Right cardiac atrium (tissue), 5 donors: ENCODE measurements at regions not wholly inside any gene's neighbourhood (a gene's known extent, or its start where the extent isn't known, plus 50 kb on each side); places are given as distances from the start of the nearest gene placed in this dataset.
A peak's percentile ranks its signal among the peaks of the same experiment; 100 is the strongest.

Experiments used
- ATAC-seq, 2 donors: fragments of 200-7000 bp; cut with Tn5 transposase; one replicate each; pipeline versions ENCODE4 v1.8.0 to v1.9.1; 2020; ENCODE audit warnings: moderate library complexity in 2 of 2, mild to moderate bottlenecking in 1 of 2
- DNase-seq, 3 donors: peaks; one replicate each; pipeline ENCODE4 v3.0.0-alpha.2; 2020
- H3K27ac ChIP-seq: one replicate; pipeline ENCODE4 v1.5.1; 2013; ENCODE audit warnings: mild to moderate bottlenecking, low read length, control low read depth, moderate library complexity
- H3K27me3 ChIP-seq: one replicate; pipeline ENCODE4 v1.6.1; 2013; ENCODE audit not compliant: control insufficient read depth, insufficient read depth
- H3K4me1 ChIP-seq: one replicate; pipeline ENCODE4 v1.6.1; 2013; ENCODE audit warnings: low read length; ENCODE audit not compliant: control insufficient read depth, insufficient read depth
- H3K4me3 ChIP-seq: one replicate; pipeline ENCODE4 v1.5.1; 2013; ENCODE audit warnings: low read length, control low read depth
- H3K9me3 ChIP-seq: one replicate; pipeline ENCODE4 v1.6.1; 2013; ENCODE audit warnings: low read length; ENCODE audit not compliant: control insufficient read depth
- WGBS: extraction: QIAGEN DNeasy Blood & Tissue Kit; methylation state at CpG from one replicate; pipeline ENCODE4 v1.1.7; 2013; 5-methylcytosine and 5-hydroxymethylcytosine counted together
- intact Hi-C, 4 donors: fragments of 100-400 bp; cut with DNase I; formaldehyde crosslinking; loops; one replicate each; pipeline versions ENCODE4 v1.11.0 to v1.14.0; 2022 to 2023
- donor health status: healthy with polysubstance abuse.
- donor health status: DM: no; HTN: yes; CAD: no.
- donor health status: DM: no; HTN: no; CAD: no.
- donor health status: DM: no; HTN: yes; CAD: no; lungs with severe emphysema.
- donor health status: DM: yes; HTN: yes; CAD: no.

- 89% methylated on average over 2 of the region's 2 CpGs for WGBS
- peaks cover 3% of the 10 kb centered on the region for H3K4me1 ChIP-seq
- ATAC-seq (no peak), DNase-seq (no peak)
- no peaks in the 10 kb centered on the region for H3K27me3 ChIP-seq
- H3K27ac ChIP-seq, result no peak overlapping the region
- H3K9me3 ChIP-seq, result no peaks in the 10 kb centered on the region
- intact Hi-C loops, result no loop called here
- H3K4me3 ChIP-seq, result no peak overlapping the region
Measured at GRCh38 chr6:109292983-109293586, 89.2 kb downstream of the CD164 start.

- no peak overlapping the region for H3K27ac ChIP-seq
- ATAC-seq (peak; percentile 41 to 67), DNase-seq (no peak)
- 45% methylated on average over 2 of the region's 2 CpGs for WGBS
- H3K9me3 ChIP-seq, result no peaks in the 10 kb centered on the region
- intact Hi-C loops, result no loop called here
- H3K4me1 ChIP-seq, result peaks cover 3% of the 10 kb centered on the region
- no peaks in the 10 kb centered on the region for H3K27me3 ChIP-seq
- H3K4me3 ChIP-seq, result no peak overlapping the region
Measured at GRCh38 chr6:109292420-109292819, 89.8 kb downstream of the CD164 start.

GRCh38 chr6:109291902-109292301 is 90.4 kb downstream of the CD164 start:
- Histone ChIP-seq H3K4me3 (no peak overlapping the region), H3K27ac (no peak overlapping the region), H3K27me3 (no peaks in the 10 kb centered on the region), H3K9me3 (no peaks in the 10 kb centered on the region), H3K4me1 (no peaks in the 10 kb centered on the region)
- WGBS, result 65% methylated on average over 2 of the region's 2 CpGs
- intact Hi-C loops, result no loop called here
- DNase-seq (no peak), ATAC-seq (no peak)

GRCh38 chr6:109290143-109290931 is 91.9 kb downstream of the CD164 start:
- no peaks in the 10 kb centered on the region for H3K9me3 ChIP-seq
- ATAC-seq, result peak in 1 of 2 donors; percentile 25
- WGBS, result 77% methylated on average over 56 of the region's 56 CpGs
- H3K27me3 ChIP-seq, result no peaks in the 10 kb centered on the region
- H3K27ac ChIP-seq, result no peak overlapping the region
- H3K4me1 ChIP-seq, result no peaks in the 10 kb centered on the region
- no peak overlapping the region for H3K4me3 ChIP-seq
- intact Hi-C loops, result no loop called here
- no peak for DNase-seq

- H3K9me3 ChIP-seq, result no peaks in the 10 kb centered on the region
Measured at GRCh38 chr6:109285366-109285765, 96.9 kb downstream of the CD164 start.

GRCh38 chr6:109284675-109285074 is 97.6 kb downstream of the CD164 start:
- no peaks in the 10 kb centered on the region for H3K27me3 ChIP-seq
- no peak overlapping the region for H3K27ac ChIP-seq
- H3K4me3 ChIP-seq, result no peak overlapping the region
- intact Hi-C loops, result loop anchor here in 1 of 4 donors (5.0 kb wide), 1 partner anchor 43 kb away; no protein-coding TSS in a partner anchor
- 83% methylated on average over 2 of the region's 2 CpGs for WGBS
- no peaks in the 10 kb centered on the region for H3K9me3 ChIP-seq
- H3K4me1 ChIP-seq, result no peaks in the 10 kb centered on the region
- DNase-seq, result no peak
- no peak for ATAC-seq

More at GRCh38 chr6:109285366-109285765, 96.9 kb downstream of the CD164 start:
- Histone ChIP-seq H3K27me3 (no peaks in the 10 kb centered on the region), H3K27ac (no peak overlapping the region), H3K4me1 (no peaks in the 10 kb centered on the region), H3K4me3 (no peak overlapping the region)
- no peak for DNase-seq
- no peak for ATAC-seq
- WGBS, result 79% methylated on average over 3 of the region's 3 CpGs
- intact Hi-C loops, result loop anchor here in 1 of 4 donors (5.0 kb wide), 1 partner anchor 42 kb away; no protein-coding TSS in a partner anchor

- Histone ChIP-seq H3K27ac (no peak overlapping the region), H3K4me1 (no peaks in the 10 kb centered on the region), H3K4me3 (no peak overlapping the region), H3K9me3 (no peaks in the 10 kb centered on the region), H3K27me3 (no peaks in the 10 kb centered on the region)
- intact Hi-C loops, result no loop called here
- WGBS, result 91% methylated on average over 2 of the region's 2 CpGs
- ATAC-seq, result no peak
- DNase-seq, result no peak
Measured at GRCh38 chr6:109282756-109283155, 99.5 kb downstream of the CD164 start.

GRCh38 chr6:109279628-109280027 is 102.6 kb downstream of the CD164 start:
- 90% methylated on average over 1 of the region's 1 CpG for WGBS
- Histone ChIP-seq H3K27me3 (no peaks in the 10 kb centered on the region), H3K27ac (no peak overlapping the region), H3K9me3 (no peaks in the 10 kb centered on the region), H3K4me1 (no peaks in the 10 kb centered on the region), H3K4me3 (no peak overlapping the region)
- DNase-seq (no peak), ATAC-seq (no peak)
- intact Hi-C loops, result no loop called here

- Histone ChIP-seq H3K4me1 (no peaks in the 10 kb centered on the region), H3K27me3 (no peaks in the 10 kb centered on the region), H3K9me3 (no peaks in the 10 kb centered on the region), H3K27ac (no peak overlapping the region), H3K4me3 (no peak overlapping the region)
- intact Hi-C loops, result no loop called here
- WGBS, result 91% methylated on average over 2 of the region's 2 CpGs
- ATAC-seq, result no peak
- no peak for DNase-seq
Measured at GRCh38 chr6:109271622-109272021, 110.6 kb downstream of the CD164 start.

GRCh38 chr6:109269953-109270517 is 112.2 kb downstream of the CD164 start:
- 78% methylated on average over 1 of the region's 1 CpG for WGBS
- intact Hi-C loops, result no loop called here

GRCh38 chr6:109269057-109269456 is 113.2 kb downstream of the CD164 start:
- DNase-seq (no peak), ATAC-seq (no peak)
- Histone ChIP-seq H3K27ac (no peak overlapping the region), H3K9me3 (no peaks in the 10 kb centered on the region), H3K4me3 (no peak overlapping the region), H3K27me3 (no peaks in the 10 kb centered on the region), H3K4me1 (no peaks in the 10 kb centered on the region)
- 88% methylated on average over 7 of the region's 7 CpGs for WGBS
- intact Hi-C loops, result no loop called here

More at GRCh38 chr6:109269953-109270517, 112.2 kb downstream of the CD164 start:
- Histone ChIP-seq H3K9me3 (no peaks in the 10 kb centered on the region), H3K27ac (no peak overlapping the region), H3K27me3 (no peaks in the 10 kb centered on the region), H3K4me1 (no peaks in the 10 kb centered on the region), H3K4me3 (no peak overlapping the region)
- ATAC-seq (no peak), DNase-seq (no peak)
